Ovary (tissue), 3 donors: ENCODE measurements at regions not wholly inside any gene's neighbourhood (a gene's known extent, or its start where the extent isn't known, plus 50 kb on each side); places are given as distances from the start of the nearest gene placed in this dataset.

ENCODE experiments used
- CTCF ChIP-seq, 3 donors: fragments of 450-650 bp in 2 of 3; fragments of 200-600 bp in 1 of 3; IDR thresholded peaks; one replicate each; pipeline versions ENCODE4 v1.5.1 to v1.8.0; 2016 to 2022; ENCODE audit warnings: antibody characterized with exemption in 3 of 3, mild to moderate bottlenecking in 1 of 3
- POLR2A ChIP-seq: fragments of 450-650 bp; IDR thresholded peaks from one replicate; pipeline ENCODE4 v1.6.1; 2017; ENCODE audit warnings: antibody characterized with exemption, mild to moderate bottlenecking, moderate library complexity
- donor health status: DM: no; HTN: no; CAD: no.

GRCh38 chr18:78925557-78926242, 53.9 kb upstream of the SALL3 start:
- TF ChIP-seq CTCF (IDR thresholded peaks at IDR 0.05) (no peak), POLR2A (no peak)
